ENCODE measurements at regions not wholly inside any gene's neighbourhood (a gene's known extent, or its start where the extent isn't known, plus 50 kb on each side); places are given as distances from the start of the nearest gene placed in this dataset.

DNA sequence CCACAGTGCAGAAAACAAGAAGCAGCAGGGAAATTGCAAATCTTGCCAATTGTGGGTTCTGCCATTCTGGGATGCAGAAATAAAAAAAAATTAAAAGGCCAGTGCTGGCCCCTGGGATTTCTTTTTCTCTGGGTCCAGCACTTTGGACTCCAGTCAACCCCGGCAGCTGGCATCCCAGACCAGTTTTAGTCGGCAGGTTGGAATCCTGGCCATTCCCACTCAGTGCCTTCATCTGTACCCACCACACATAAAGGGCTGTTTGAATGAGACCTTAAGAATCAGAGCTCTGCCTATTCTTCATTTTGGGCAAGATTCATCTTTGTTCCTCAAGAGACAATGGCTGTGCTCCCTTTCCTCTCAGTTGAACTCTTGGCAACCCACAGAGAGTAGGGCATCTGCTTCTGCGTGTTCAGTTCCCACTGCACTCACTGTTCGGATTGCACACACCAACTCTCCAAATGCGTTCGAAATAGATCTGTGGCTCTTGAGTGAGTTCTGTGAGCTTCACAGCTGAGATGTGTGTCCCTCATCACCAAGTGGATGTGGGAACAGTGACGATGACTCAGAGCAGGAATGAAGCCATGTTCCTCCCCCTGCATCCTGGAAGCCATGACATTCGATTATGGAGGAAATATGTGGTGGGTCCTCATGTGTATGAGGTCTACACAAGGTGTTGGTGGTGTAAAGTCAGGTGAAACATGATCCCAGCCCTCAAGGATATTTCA lies 63.0 kb upstream of the EGFR start:
- no peaks in the 10 kb centered on the region for H3K36me3 ChIP-seq (ENCODE audit: insufficient read depth)
- peaks cover 4% of the 10 kb centered on the region for H3K9me2 ChIP-seq (ENCODE audit: insufficient read depth)
- no peak overlapping the region for H2AFZ ChIP-seq
- no peaks in the 10 kb centered on the region for H3K27me3 ChIP-seq (ENCODE audit: insufficient read depth)
- H3K27ac ChIP-seq (ENCODE audit: low read depth) = no peak overlapping the region
- Mint-ChIP-seq H3K36me3 (ENCODE audit: low read depth) (no peaks in the 10 kb centered on the region), H3K27ac (no peak overlapping the region), H3K27me3 (ENCODE audit: insufficient read depth, low read depth, poor library complexity) (peaks cover 8% of the 10 kb centered on the region), H3K9me3 (peaks cover 4% of the 10 kb centered on the region), H3K4me3 (no peak overlapping the region), H3K4me1 (no peaks in the 10 kb centered on the region)
- ATAC-seq = no peak
- no peak for TF ChIP-seq EZH2 (IDR thresholded peaks at IDR 0.05; ENCODE audit: low read depth, unreplicated experiment)
- TF ChIP-seq, protein P1, sequence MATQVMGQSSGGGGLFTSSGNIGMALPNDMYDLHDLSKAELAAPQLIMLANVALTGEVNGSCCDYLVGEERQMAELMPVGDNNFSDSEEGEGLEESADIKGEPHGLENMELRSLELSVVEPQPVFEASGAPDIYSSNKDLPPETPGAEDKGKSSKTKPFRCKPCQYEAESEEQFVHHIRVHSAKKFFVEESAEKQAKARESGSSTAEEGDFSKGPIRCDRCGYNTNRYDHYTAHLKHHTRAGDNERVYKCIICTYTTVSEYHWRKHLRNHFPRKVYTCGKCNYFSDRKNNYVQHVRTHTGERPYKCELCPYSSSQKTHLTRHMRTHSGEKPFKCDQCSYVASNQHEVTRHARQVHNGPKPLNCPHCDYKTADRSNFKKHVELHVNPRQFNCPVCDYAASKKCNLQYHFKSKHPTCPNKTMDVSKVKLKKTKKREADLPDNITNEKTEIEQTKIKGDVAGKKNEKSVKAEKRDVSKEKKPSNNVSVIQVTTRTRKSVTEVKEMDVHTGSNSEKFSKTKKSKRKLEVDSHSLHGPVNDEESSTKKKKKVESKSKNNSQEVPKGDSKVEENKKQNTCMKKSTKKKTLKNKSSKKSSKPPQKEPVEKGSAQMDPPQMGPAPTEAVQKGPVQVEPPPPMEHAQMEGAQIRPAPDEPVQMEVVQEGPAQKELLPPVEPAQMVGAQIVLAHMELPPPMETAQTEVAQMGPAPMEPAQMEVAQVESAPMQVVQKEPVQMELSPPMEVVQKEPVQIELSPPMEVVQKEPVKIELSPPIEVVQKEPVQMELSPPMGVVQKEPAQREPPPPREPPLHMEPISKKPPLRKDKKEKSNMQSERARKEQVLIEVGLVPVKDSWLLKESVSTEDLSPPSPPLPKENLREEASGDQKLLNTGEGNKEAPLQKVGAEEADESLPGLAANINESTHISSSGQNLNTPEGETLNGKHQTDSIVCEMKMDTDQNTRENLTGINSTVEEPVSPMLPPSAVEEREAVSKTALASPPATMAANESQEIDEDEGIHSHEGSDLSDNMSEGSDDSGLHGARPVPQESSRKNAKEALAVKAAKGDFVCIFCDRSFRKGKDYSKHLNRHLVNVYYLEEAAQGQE (IDR thresholded peaks at IDR 0.05; ENCODE audit: unreplicated experiment) = no peak
- TF ChIP-seq, protein P2, sequence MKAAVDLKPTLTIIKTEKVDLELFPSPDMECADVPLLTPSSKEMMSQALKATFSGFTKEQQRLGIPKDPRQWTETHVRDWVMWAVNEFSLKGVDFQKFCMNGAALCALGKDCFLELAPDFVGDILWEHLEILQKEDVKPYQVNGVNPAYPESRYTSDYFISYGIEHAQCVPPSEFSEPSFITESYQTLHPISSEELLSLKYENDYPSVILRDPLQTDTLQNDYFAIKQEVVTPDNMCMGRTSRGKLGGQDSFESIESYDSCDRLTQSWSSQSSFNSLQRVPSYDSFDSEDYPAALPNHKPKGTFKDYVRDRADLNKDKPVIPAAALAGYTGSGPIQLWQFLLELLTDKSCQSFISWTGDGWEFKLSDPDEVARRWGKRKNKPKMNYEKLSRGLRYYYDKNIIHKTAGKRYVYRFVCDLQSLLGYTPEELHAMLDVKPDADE (IDR thresholded peaks at IDR 0.05) = no peak
- TF ChIP-seq STAT1 (IDR thresholded peaks at IDR 0.05; ENCODE audit: unreplicated experiment) = no peak
- TF ChIP-seq, protein P3, sequence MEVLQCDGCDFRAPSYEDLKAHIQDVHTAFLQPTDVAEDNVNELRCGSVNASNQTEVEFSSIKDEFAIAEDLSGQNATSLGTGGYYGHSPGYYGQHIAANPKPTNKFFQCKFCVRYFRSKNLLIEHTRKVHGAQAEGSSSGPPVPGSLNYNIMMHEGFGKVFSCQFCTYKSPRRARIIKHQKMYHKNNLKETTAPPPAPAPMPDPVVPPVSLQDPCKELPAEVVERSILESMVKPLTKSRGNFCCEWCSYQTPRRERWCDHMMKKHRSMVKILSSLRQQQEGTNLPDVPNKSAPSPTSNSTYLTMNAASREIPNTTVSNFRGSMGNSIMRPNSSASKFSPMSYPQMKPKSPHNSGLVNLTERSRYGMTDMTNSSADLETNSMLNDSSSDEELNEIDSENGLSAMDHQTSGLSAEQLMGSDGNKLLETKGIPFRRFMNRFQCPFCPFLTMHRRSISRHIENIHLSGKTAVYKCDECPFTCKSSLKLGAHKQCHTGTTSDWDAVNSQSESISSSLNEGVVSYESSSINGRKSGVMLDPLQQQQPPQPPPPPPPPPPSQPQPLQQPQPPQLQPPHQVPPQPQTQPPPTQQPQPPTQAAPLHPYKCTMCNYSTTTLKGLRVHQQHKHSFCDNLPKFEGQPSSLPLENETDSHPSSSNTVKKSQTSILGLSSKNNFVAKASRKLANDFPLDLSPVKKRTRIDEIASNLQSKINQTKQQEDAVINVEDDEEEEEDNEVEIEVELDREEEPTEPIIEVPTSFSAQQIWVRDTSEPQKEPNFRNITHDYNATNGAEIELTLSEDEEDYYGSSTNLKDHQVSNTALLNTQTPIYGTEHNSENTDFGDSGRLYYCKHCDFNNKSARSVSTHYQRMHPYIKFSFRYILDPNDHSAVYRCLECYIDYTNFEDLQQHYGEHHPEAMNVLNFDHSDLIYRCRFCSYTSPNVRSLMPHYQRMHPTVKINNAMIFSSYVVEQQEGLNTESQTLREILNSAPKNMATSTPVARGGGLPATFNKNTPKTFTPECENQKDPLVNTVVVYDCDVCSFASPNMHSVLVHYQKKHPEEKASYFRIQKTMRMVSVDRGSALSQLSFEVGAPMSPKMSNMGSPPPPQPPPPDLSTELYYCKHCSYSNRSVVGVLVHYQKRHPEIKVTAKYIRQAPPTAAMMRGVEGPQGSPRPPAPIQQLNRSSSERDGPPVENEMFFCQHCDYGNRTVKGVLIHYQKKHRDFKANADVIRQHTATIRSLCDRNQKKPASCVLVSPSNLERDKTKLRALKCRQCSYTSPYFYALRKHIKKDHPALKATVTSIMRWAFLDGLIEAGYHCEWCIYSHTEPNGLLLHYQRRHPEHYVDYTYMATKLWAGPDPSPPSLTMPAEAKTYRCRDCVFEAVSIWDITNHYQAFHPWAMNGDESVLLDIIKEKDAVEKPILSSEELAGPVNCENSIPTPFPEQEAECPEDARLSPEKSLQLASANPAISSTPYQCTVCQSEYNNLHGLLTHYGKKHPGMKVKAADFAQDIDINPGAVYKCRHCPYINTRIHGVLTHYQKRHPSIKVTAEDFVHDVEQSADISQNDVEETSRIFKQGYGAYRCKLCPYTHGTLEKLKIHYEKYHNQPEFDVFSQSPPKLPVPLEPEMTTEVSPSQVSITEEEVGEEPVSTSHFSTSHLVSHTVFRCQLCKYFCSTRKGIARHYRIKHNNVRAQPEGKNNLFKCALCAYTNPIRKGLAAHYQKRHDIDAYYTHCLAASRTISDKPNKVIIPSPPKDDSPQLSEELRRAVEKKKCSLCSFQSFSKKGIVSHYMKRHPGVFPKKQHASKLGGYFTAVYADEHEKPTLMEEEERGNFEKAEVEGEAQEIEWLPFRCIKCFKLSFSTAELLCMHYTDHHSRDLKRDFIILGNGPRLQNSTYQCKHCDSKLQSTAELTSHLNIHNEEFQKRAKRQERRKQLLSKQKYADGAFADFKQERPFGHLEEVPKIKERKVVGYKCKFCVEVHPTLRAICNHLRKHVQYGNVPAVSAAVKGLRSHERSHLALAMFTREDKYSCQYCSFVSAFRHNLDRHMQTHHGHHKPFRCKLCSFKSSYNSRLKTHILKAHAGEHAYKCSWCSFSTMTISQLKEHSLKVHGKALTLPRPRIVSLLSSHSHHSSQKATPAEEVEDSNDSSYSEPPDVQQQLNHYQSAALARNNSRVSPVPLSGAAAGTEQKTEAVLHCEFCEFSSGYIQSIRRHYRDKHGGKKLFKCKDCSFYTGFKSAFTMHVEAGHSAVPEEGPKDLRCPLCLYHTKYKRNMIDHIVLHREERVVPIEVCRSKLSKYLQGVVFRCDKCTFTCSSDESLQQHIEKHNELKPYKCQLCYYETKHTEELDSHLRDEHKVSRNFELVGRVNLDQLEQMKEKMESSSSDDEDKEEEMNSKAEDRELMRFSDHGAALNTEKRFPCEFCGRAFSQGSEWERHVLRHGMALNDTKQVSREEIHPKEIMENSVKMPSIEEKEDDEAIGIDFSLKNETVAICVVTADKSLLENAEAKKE (CRISPR knock-in tag; IDR thresholded peaks at IDR 0.05) = no peak
- no peak for TF ChIP-seq CREB1 (CRISPR knock-in tag; IDR thresholded peaks at IDR 0.05; ENCODE audit: low read depth)
- TF ChIP-seq NANOG (IDR thresholded peaks at IDR 0.05; ENCODE audit: borderline replicate concordance) = no peak
- TF ChIP-seq ZNF114 (CRISPR knock-in tag; IDR thresholded peaks at IDR 0.05) = no peak
- no peak for TF ChIP-seq EZH2phosphoT487 (IDR thresholded peaks at IDR 0.05; ENCODE audit: unreplicated experiment)
- no peak for TF ChIP-seq POLR2AphosphoS5 (IDR thresholded peaks at IDR 0.05; ENCODE audit: low read depth)
- TF ChIP-seq JUNB (IDR thresholded peaks at IDR 0.05; ENCODE audit: unreplicated experiment) = no peak
- no peak for TF ChIP-seq ZNF331 (CRISPR knock-in tag; IDR thresholded peaks at IDR 0.05; ENCODE audit: low read depth)
- TF ChIP-seq, protein P4, sequence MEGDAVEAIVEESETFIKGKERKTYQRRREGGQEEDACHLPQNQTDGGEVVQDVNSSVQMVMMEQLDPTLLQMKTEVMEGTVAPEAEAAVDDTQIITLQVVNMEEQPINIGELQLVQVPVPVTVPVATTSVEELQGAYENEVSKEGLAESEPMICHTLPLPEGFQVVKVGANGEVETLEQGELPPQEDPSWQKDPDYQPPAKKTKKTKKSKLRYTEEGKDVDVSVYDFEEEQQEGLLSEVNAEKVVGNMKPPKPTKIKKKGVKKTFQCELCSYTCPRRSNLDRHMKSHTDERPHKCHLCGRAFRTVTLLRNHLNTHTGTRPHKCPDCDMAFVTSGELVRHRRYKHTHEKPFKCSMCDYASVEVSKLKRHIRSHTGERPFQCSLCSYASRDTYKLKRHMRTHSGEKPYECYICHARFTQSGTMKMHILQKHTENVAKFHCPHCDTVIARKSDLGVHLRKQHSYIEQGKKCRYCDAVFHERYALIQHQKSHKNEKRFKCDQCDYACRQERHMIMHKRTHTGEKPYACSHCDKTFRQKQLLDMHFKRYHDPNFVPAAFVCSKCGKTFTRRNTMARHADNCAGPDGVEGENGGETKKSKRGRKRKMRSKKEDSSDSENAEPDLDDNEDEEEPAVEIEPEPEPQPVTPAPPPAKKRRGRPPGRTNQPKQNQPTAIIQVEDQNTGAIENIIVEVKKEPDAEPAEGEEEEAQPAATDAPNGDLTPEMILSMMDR (conservative IDR thresholded peaks at IDR 0.05; ENCODE audit: low read depth in 2 of 2) = no peak
- H4K20me1 ChIP-seq (replicated peaks; ENCODE audit: insufficient read depth) = no peaks in the 10 kb centered on the region
- no peaks in the 10 kb centered on the region for H3K79me2 ChIP-seq (replicated peaks; ENCODE audit: insufficient read depth)
- H3K4me3 ChIP-seq = no peak overlapping the region
- H3K4me2 ChIP-seq = no peak overlapping the region
- H3K4me1 ChIP-seq (ENCODE audit: insufficient read depth) = no peaks in the 10 kb centered on the region
- H3F3A ChIP-seq (replicated peaks; ENCODE audit: low read depth) = no peaks in the 10 kb centered on the region
- no peak for DNase-seq (ENCODE audit: low spot score)

All from GM23338 (cell line).